Body of pancreas (tissue), 4 donors: ENCODE measurements at regions not wholly inside any gene's neighbourhood (a gene's known extent, or its start where the extent isn't known, plus 50 kb on each side); places are given as distances from the start of the nearest gene placed in this dataset.

Experiments
- CTCF ChIP-seq, 7 experiments: fragments of 450-650 bp in 4 of 7; fragments of 200-600 bp in 3 of 7; sonication (generic) in 3 of 7; IDR thresholded peaks; one replicate each; pipeline ENCODE4 v1.5.1; 2016 to 2019; ENCODE audit warnings: antibody characterized with exemption in 7 of 7
- POLR2A ChIP-seq, 3 donors: fragments of 450-650 bp; IDR thresholded peaks; one replicate each; pipeline ENCODE4 v1.6.1; 2016; ENCODE audit warnings: antibody characterized with exemption in 3 of 3, mild to moderate bottlenecking in 2 of 3

- TF ChIP-seq CTCF (IDR thresholded peaks at IDR 0.05) (no peak), POLR2A (IDR thresholded peaks at IDR 0.05) (no peak)
These were observed 148.1 kb downstream of the AXIN2 start for GRCh38 chr17:65413390-65413789.
